HEK293 (cell line): ENCODE measurements at regions not wholly inside any gene's neighbourhood (a gene's known extent, or its start where the extent isn't known, plus 50 kb on each side); places are given as distances from the start of the nearest gene placed in this dataset.

Experiments used
- CTCF ChIA-PET: fragments of 350-600 bp; formaldehyde crosslinking; extraction: SDS; loops from one replicate; lab custom pipeline; 2021; ENCODE audit warnings: antibody characterized with exemption; lab: Yijun Ruan, JAX
- POLR2A ChIA-PET: fragments of 300-600 bp; formaldehyde crosslinking; extraction: SDS; loops from one replicate; lab custom pipeline; 2020; ENCODE audit warnings: antibody characterized with exemption, inconsistent platforms; lab: Yijun Ruan, JAX
- H3K27ac ChIP-seq: fragments of 200-500 bp; sonication (Bioruptor generic); 2 replicates; pipeline ENCODE4 v1.5.1; 2014; ENCODE audit warnings: low read depth, low read length, control low read depth, inconsistent platforms; ENCODE audit errors: extremely low read depth
- H3K36me3 ChIP-seq, 2 experiments: fragments of 200-500 bp in 1 of 2; sonication (Bioruptor generic) in 1 of 2; 1 replicate in 1 of 2; 2 replicates in 1 of 2; pipeline ENCODE4 v1.5.1; 2014 to 2017; ENCODE audit warnings: inconsistent platforms in 2 of 2, low read length in 2 of 2; ENCODE audit not compliant: control insufficient read depth in 2 of 2, insufficient read depth in 1 of 2
- H3K4me1 ChIP-seq: fragments of 200-500 bp; sonication (Bioruptor generic); 2 replicates; pipeline ENCODE4 v1.5.1; 2014; ENCODE audit warnings: mild to moderate bottlenecking, low read length, inconsistent platforms; ENCODE audit not compliant: control insufficient read depth, insufficient read depth
- H3K4me3 ChIP-seq: 2 replicates; pipeline ENCODE4 v1.5.1; 2011; ENCODE audit warnings: low read depth, mild to moderate bottlenecking, control low read depth, low read length, moderate library complexity
- H3K9me3 ChIP-seq: fragments of 200-500 bp; sonication (Bioruptor generic); 2 replicates; pipeline ENCODE4 v1.5.1; 2014; ENCODE audit warnings: low read depth, low read length, inconsistent platforms; ENCODE audit not compliant: control insufficient read depth, insufficient read depth
- GLIS1 ChIP-seq: fragments of 450-650 bp; formaldehyde crosslinking; IDR thresholded peaks from 2 replicates; pipeline ENCODE4 v1.5.1; 2016; ENCODE audit warnings: missing biosample characterization, missing genetic modification characterization
- MZF1 ChIP-seq: fragments of 450-650 bp; formaldehyde crosslinking; IDR thresholded peaks from 2 replicates; pipeline ENCODE4 v1.5.1; 2017; ENCODE audit warnings: missing biosample characterization, missing genetic modification characterization, borderline replicate concordance
- OVOL3 ChIP-seq: fragments of 450-650 bp; formaldehyde crosslinking; IDR thresholded peaks from 2 replicates; pipeline ENCODE4 v1.5.1; 2016; ENCODE audit warnings: missing biosample characterization, missing genetic modification characterization
- YY2 ChIP-seq: fragments of 450-650 bp; formaldehyde crosslinking; IDR thresholded peaks from 2 replicates; pipeline ENCODE4 v1.5.1; 2016; ENCODE audit warnings: missing biosample characterization, missing genetic modification characterization
- ZBTB48 ChIP-seq: fragments of 450-650 bp; formaldehyde crosslinking; IDR thresholded peaks from 2 replicates; pipeline ENCODE4 v1.5.1; 2016; ENCODE audit warnings: missing biosample characterization, missing genetic modification characterization
- ZNF155 ChIP-seq: fragments of 450-650 bp; formaldehyde crosslinking; IDR thresholded peaks from 2 replicates; pipeline ENCODE4 v1.5.1; 2016; ENCODE audit warnings: missing biosample characterization, missing genetic modification characterization
- ZNF16 ChIP-seq: fragments of 450-650 bp; formaldehyde crosslinking; IDR thresholded peaks from 2 replicates; pipeline ENCODE4 v1.5.1; 2016; ENCODE audit warnings: low read depth, missing biosample characterization, missing genetic modification characterization
- ZNF214 ChIP-seq: fragments of 450-650 bp; formaldehyde crosslinking; IDR thresholded peaks from 2 replicates; pipeline ENCODE4 v1.5.1; 2017; ENCODE audit warnings: missing biosample characterization, mild to moderate bottlenecking, missing genetic modification characterization, borderline replicate concordance
- ZNF366 ChIP-seq: fragments of 450-650 bp; formaldehyde crosslinking; conservative IDR thresholded peaks from 2 replicates; pipeline ENCODE4 v1.5.1; 2016; ENCODE audit warnings: missing biosample characterization, missing genetic modification characterization
- ZNF548 ChIP-seq: fragments of 450-650 bp; formaldehyde crosslinking; IDR thresholded peaks from 2 replicates; pipeline ENCODE4 v1.5.1; 2016; ENCODE audit warnings: missing biosample characterization, missing genetic modification characterization
- ZNF555 ChIP-seq: fragments of 450-650 bp; formaldehyde crosslinking; conservative IDR thresholded peaks from 2 replicates; pipeline ENCODE4 v1.5.1; 2017; ENCODE audit warnings: missing biosample characterization, mild to moderate bottlenecking, missing genetic modification characterization, inconsistent platforms
- ZNF561 ChIP-seq: fragments of 450-650 bp; IDR thresholded peaks from 2 replicates; pipeline ENCODE4 v1.5.1; 2018; ENCODE audit warnings: missing biosample characterization, missing genetic modification characterization, borderline replicate concordance
- ZNF624 ChIP-seq: fragments of 450-650 bp; formaldehyde crosslinking; IDR thresholded peaks from 2 replicates; pipeline ENCODE4 v1.5.1; 2017; ENCODE audit warnings: missing biosample characterization, missing genetic modification characterization
- ZNF707 ChIP-seq: fragments of 450-650 bp; formaldehyde crosslinking; IDR thresholded peaks from 2 replicates; pipeline ENCODE4 v1.5.1; 2016; ENCODE audit warnings: missing biosample characterization, missing genetic modification characterization
- ZNF747 ChIP-seq: fragments of 450-650 bp; formaldehyde crosslinking; IDR thresholded peaks from 2 replicates; pipeline ENCODE4 v1.5.1; 2016; ENCODE audit warnings: missing biosample characterization, missing genetic modification characterization
- ZNF785 ChIP-seq: fragments of 450-650 bp; formaldehyde crosslinking; IDR thresholded peaks from 2 replicates; pipeline ENCODE4 v1.5.1; 2016; ENCODE audit warnings: missing biosample characterization, missing genetic modification characterization
- ZNF791 ChIP-seq: fragments of 450-650 bp; formaldehyde crosslinking; IDR thresholded peaks from 2 replicates; pipeline ENCODE4 v1.5.1; 2016; ENCODE audit warnings: missing biosample characterization, missing genetic modification characterization
- TF ChIP-seq, protein P1 (sequence below): fragments of 450-650 bp; formaldehyde crosslinking; IDR thresholded peaks from 2 replicates; pipeline ENCODE4 v1.5.0; 2017; ENCODE audit warnings: missing biosample characterization, missing genetic modification characterization, borderline replicate concordance
- TF ChIP-seq, protein P2 (sequence below): fragments of 450-650 bp; formaldehyde crosslinking; IDR thresholded peaks from 2 replicates; pipeline ENCODE4 v1.5.1; 2016; ENCODE audit warnings: missing biosample characterization, missing genetic modification characterization
- TF ChIP-seq, protein P3 (sequence below): fragments of 450-650 bp; formaldehyde crosslinking; IDR thresholded peaks from 2 replicates; pipeline ENCODE4 v1.5.1; 2017; ENCODE audit warnings: missing biosample characterization, missing genetic modification characterization
- TF ChIP-seq, protein P4 (sequence below): fragments of 450-650 bp; formaldehyde crosslinking; IDR thresholded peaks from 2 replicates; pipeline ENCODE4 v1.5.1; 2016; ENCODE audit warnings: missing biosample characterization, missing genetic modification characterization
- TF ChIP-seq, protein P5 (sequence below): fragments of 450-650 bp; formaldehyde crosslinking; IDR thresholded peaks from 2 replicates; pipeline ENCODE4 v1.5.1; 2016; ENCODE audit warnings: missing biosample characterization, missing genetic modification characterization
- TF ChIP-seq, protein P6 (sequence below): fragments of 450-650 bp; formaldehyde crosslinking; IDR thresholded peaks from 2 replicates; pipeline ENCODE4 v1.5.1; 2017; ENCODE audit warnings: missing biosample characterization, missing genetic modification characterization
- TF ChIP-seq, protein P7 (sequence below): fragments of 450-650 bp; formaldehyde crosslinking; IDR thresholded peaks from 2 replicates; pipeline ENCODE4 v1.5.1; 2017; ENCODE audit warnings: missing biosample characterization, missing genetic modification characterization

DNA sequence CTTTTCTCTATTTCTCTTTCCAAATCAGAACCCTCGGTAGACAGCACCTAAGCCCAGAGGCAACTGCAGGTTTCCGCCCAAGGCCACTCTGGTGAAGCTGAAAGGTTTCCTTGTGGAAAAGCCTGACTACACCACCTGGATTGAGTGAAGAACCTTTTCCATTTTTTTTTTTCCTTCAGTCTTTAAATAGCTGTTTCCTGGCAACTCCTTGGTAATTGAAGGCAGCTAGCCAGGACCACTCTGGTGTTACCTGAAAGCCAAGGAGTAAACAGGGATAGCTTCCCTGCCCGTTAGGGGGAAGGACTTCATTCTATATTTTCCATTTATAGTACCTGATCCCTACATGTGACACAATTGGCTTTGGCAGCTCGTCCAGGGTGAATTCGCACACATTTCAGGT lies 1238.4 kb downstream of the GRIK2 start (continued):
- TF ChIP-seq, protein P1, sequence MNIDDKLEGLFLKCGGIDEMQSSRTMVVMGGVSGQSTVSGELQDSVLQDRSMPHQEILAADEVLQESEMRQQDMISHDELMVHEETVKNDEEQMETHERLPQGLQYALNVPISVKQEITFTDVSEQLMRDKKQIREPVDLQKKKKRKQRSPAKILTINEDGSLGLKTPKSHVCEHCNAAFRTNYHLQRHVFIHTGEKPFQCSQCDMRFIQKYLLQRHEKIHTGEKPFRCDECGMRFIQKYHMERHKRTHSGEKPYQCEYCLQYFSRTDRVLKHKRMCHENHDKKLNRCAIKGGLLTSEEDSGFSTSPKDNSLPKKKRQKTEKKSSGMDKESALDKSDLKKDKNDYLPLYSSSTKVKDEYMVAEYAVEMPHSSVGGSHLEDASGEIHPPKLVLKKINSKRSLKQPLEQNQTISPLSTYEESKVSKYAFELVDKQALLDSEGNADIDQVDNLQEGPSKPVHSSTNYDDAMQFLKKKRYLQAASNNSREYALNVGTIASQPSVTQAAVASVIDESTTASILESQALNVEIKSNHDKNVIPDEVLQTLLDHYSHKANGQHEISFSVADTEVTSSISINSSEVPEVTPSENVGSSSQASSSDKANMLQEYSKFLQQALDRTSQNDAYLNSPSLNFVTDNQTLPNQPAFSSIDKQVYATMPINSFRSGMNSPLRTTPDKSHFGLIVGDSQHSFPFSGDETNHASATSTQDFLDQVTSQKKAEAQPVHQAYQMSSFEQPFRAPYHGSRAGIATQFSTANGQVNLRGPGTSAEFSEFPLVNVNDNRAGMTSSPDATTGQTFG (tag by site-specific recombination), result no peak
- TF ChIP-seq GLIS1 (tag by site-specific recombination) (no peak), ZNF624 (no peak), ZNF555 (tag by site-specific recombination) (no peak), ZNF16 (tag by site-specific recombination) (no peak), ZNF214 (no peak), ZNF707 (tag by site-specific recombination) (no peak), ZNF155 (tag by site-specific recombination) (no peak), ZNF791 (tag by site-specific recombination) (no peak), MZF1 (tag by site-specific recombination) (no peak), ZNF366 (tag by site-specific recombination) (no peak), ZNF785 (no peak)
- TF ChIP-seq, protein P2, sequence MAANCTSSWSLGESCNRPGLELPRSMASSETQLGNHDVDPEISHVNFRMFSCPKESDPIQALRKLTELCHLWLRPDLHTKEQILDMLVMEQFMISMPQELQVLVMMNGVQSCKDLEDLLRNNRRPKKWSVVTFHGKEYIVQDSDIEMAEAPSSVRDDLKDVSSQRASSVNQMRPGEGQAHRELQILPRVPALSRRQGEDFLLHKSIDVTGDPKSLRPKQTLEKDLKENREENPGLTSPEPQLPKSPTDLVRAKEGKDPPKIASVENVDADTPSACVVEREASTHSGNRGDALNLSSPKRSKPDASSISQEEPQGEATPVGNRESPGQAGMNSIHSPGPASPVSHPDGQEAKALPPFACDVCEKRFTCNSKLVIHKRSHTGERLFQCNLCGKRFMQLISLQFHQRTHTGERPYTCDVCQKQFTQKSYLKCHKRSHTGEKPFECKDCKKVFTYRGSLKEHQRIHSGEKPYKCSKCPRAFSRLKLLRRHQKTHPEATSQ, result no peak
- TF ChIP-seq, protein P3, sequence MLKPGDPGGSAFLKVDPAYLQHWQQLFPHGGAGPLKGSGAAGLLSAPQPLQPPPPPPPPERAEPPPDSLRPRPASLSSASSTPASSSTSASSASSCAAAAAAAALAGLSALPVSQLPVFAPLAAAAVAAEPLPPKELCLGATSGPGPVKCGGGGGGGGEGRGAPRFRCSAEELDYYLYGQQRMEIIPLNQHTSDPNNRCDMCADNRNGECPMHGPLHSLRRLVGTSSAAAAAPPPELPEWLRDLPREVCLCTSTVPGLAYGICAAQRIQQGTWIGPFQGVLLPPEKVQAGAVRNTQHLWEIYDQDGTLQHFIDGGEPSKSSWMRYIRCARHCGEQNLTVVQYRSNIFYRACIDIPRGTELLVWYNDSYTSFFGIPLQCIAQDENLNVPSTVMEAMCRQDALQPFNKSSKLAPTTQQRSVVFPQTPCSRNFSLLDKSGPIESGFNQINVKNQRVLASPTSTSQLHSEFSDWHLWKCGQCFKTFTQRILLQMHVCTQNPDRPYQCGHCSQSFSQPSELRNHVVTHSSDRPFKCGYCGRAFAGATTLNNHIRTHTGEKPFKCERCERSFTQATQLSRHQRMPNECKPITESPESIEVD (tag by site-specific recombination), result no peak
- TF ChIP-seq, protein P4, sequence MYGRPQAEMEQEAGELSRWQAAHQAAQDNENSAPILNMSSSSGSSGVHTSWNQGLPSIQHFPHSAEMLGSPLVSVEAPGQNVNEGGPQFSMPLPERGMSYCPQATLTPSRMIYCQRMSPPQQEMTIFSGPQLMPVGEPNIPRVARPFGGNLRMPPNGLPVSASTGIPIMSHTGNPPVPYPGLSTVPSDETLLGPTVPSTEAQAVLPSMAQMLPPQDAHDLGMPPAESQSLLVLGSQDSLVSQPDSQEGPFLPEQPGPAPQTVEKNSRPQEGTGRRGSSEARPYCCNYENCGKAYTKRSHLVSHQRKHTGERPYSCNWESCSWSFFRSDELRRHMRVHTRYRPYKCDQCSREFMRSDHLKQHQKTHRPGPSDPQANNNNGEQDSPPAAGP, result no peak

DNA sequence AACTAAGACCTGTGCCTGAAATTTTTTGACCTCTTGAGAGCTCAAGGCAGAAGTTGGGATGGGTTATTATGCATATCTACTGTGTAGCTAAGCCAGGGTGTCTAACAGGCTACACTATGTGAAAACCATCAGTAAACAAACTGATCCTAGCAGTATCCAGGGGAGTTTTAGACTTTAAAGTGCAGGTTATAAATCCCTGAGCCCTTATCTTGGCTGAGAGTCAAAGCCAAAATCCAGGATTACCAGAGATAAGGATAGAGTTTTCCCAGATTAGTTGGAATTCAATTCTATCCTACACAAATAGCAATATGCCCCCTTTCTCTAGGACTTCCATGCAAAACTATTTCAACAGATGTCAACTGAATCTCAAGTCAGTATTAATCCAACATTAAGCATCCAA lies 1229.7 kb downstream of the GRIK2 start:
- no peak overlapping the region for H3K4me3 ChIP-seq
- H3K36me3 ChIP-seq, result no peaks in the 10 kb centered on the region
- H3K9me3 ChIP-seq, result no peaks in the 10 kb centered on the region
- H3K4me1 ChIP-seq, result no peaks in the 10 kb centered on the region
- no peak overlapping the region for H3K27ac ChIP-seq
- ChIA-PET POLR2A (no interaction called here), CTCF (interaction anchor here (0.7 kb wide), 1 partner anchor 644 kb away, joined by 3 read pairs; no protein-coding TSS in a partner anchor)
- TF ChIP-seq ZNF548 (tag by site-specific recombination), result no peak
- TF ChIP-seq YY2 (tag by site-specific recombination), result no peak
- TF ChIP-seq ZBTB48 (tag by site-specific recombination), result no peak
- TF ChIP-seq, protein P5, sequence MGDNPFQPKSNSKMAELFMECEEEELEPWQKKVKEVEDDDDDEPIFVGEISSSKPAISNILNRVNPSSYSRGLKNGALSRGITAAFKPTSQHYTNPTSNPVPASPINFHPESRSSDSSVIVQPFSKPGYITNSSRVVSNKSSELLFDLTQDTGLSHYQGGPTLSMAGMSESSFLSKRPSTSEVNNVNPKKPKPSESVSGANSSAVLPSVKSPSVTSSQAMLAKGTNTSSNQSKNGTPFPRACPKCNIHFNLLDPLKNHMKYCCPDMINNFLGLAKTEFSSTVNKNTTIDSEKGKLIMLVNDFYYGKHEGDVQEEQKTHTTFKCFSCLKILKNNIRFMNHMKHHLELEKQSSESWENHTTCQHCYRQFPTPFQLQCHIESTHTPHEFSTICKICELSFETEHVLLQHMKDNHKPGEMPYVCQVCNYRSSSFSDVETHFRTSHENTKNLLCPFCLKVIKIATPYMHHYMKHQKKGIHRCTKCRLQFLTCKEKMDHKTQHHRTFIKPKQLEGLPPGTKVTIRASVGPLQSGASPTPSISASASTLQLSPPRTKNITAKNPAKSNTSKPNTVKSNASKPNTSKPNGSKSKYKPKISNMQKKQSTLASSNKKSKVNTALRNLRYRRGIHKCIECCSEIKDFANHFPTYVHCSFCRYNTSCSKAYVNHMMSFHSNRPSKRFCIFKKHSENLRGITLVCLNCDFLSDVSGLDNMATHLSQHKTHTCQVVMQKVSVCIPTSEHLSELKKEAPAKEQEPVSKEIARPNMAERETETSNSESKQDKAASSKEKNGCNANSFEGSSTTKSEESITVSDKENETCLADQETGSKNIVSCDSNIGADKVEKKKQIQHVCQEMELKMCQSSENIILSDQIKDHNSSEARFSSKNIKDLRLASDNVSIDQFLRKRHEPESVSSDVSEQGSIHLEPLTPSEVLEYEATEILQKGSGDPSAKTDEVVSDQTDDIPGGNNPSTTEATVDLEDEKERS, result no peak
- no peak for TF ChIP-seq ZNF747
- no peak for TF ChIP-seq OVOL3 (tag by site-specific recombination)
- no peak for TF ChIP-seq ZNF561
- TF ChIP-seq, protein P6, sequence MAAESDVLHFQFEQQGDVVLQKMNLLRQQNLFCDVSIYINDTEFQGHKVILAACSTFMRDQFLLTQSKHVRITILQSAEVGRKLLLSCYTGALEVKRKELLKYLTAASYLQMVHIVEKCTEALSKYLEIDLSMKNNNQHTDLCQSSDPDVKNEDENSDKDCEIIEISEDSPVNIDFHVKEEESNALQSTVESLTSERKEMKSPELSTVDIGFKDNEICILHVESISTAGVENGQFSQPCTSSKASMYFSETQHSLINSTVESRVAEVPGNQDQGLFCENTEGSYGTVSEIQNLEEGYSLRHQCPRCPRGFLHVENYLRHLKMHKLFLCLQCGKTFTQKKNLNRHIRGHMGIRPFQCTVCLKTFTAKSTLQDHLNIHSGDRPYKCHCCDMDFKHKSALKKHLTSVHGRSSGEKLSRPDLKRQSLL, result no peak
- TF ChIP-seq, protein P7, sequence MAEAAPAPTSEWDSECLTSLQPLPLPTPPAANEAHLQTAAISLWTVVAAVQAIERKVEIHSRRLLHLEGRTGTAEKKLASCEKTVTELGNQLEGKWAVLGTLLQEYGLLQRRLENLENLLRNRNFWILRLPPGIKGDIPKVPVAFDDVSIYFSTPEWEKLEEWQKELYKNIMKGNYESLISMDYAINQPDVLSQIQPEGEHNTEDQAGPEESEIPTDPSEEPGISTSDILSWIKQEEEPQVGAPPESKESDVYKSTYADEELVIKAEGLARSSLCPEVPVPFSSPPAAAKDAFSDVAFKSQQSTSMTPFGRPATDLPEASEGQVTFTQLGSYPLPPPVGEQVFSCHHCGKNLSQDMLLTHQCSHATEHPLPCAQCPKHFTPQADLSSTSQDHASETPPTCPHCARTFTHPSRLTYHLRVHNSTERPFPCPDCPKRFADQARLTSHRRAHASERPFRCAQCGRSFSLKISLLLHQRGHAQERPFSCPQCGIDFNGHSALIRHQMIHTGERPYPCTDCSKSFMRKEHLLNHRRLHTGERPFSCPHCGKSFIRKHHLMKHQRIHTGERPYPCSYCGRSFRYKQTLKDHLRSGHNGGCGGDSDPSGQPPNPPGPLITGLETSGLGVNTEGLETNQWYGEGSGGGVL (tag by site-specific recombination), result no peak
